ENCODE measurements at regions not wholly inside any gene's neighbourhood (a gene's known extent, or its start where the extent isn't known, plus 50 kb on each side); places are given as distances from the start of the nearest gene placed in this dataset.

- no peak for DNase-seq
These were observed 613.8 kb downstream of the VRK1 start for GRCh38 chr14:97410667-97411620.

- no peak for DNase-seq
These were observed 614.9 kb downstream of the VRK1 start for GRCh38 chr14:97411938-97412612.

GRCh38 chr14:97413022-97413539, 615.9 kb downstream of the VRK1 start:
- DNase-seq: no peak

- no peak for DNase-seq
These were observed 617.0 kb downstream of the VRK1 start for GRCh38 chr14:97413966-97414717.

GRCh38 chr14:97414718-97415098, 617.5 kb downstream of the VRK1 start:
- no peak for DNase-seq

- no peak for DNase-seq
These were observed 618.7 kb downstream of the VRK1 start for GRCh38 chr14:97415907-97416306.

GRCh38 chr14:97416550-97416949, 619.4 kb downstream of the VRK1 start:
- no peak for DNase-seq

GRCh38 chr14:97417331-97417730, 620.1 kb downstream of the VRK1 start:
- DNase-seq: no peak

- DNase-seq: no peak
These were observed 623.0 kb downstream of the VRK1 start for GRCh38 chr14:97420211-97420610.

- no peak for DNase-seq
These were observed 629.6 kb downstream of the VRK1 start for GRCh38 chr14:97426776-97427175.

- no peak for DNase-seq
These were observed 631.7 kb downstream of the VRK1 start for GRCh38 chr14:97428808-97429440.

GRCh38 chr14:97432586-97432985, 635.4 kb downstream of the VRK1 start:
- DNase-seq: no peak

- DNase-seq: no peak
These were observed 644.7 kb downstream of the VRK1 start for GRCh38 chr14:97441740-97442362.

- no peak for DNase-seq
These were observed 645.2 kb downstream of the VRK1 start for GRCh38 chr14:97442363-97442762.

- no peak for DNase-seq
These were observed 646.2 kb downstream of the VRK1 start for GRCh38 chr14:97443412-97443811.

GRCh38 chr14:97444248-97444647, 647.1 kb downstream of the VRK1 start:
- DNase-seq: no peak

GRCh38 chr14:97445367-97445766, 648.2 kb downstream of the VRK1 start:
- no peak for DNase-seq

- no peak for DNase-seq
These were observed 648.9 kb downstream of the VRK1 start for GRCh38 chr14:97446087-97446486.

GRCh38 chr14:97452314-97452713, 655.1 kb downstream of the VRK1 start:
- DNase-seq: no peak

- DNase-seq: no peak
These were observed 656.8 kb downstream of the VRK1 start for GRCh38 chr14:97453991-97454390.

GRCh38 chr14:97456462-97456861, 659.3 kb downstream of the VRK1 start:
- DNase-seq: no peak

- no peak for DNase-seq
These were observed 659.8 kb downstream of the VRK1 start for GRCh38 chr14:97456958-97457357.
